Adipocyte (in vitro differentiated cells): ENCODE measurements at regions not wholly inside any gene's neighbourhood (a gene's known extent, or its start where the extent isn't known, plus 50 kb on each side); places are given as distances from the start of the nearest gene placed in this dataset.

Experiments
- DNase-seq: peaks from one replicate; pipeline ENCODE4 v3.0.0-alpha.2; 2015; ENCODE audit warnings: low read depth
- H3K27me3 ChIP-seq: replicated peaks from 2 replicates; pipeline ENCODE4 v1.7.0; 2013; ENCODE audit warnings: mild to moderate bottlenecking, low read length, moderate library complexity; ENCODE audit not compliant: control insufficient read depth, insufficient read depth
- H3K36me3 ChIP-seq: 2 replicates; pipeline ENCODE4 v1.7.0; 2013; ENCODE audit warnings: low read length, mild to moderate bottlenecking, moderate library complexity; ENCODE audit not compliant: control insufficient read depth, insufficient read depth, severe bottlenecking
- H3K4me1 ChIP-seq: 2 replicates; pipeline ENCODE4 v1.7.0; 2013; ENCODE audit warnings: mild to moderate bottlenecking, low read length, moderate library complexity; ENCODE audit not compliant: control insufficient read depth, insufficient read depth
- H3K4me3 ChIP-seq: 2 replicates; pipeline ENCODE4 v1.7.0; 2013; ENCODE audit warnings: mild to moderate bottlenecking, low read length, moderate library complexity
- H3K9ac ChIP-seq: 2 replicates; pipeline ENCODE4 v1.7.0; 2013; ENCODE audit warnings: mild to moderate bottlenecking, low read length, moderate library complexity
- H3K9me3 ChIP-seq: 2 replicates; pipeline ENCODE4 v1.7.0; 2013; ENCODE audit warnings: mild to moderate bottlenecking, low read length, moderate library complexity; ENCODE audit not compliant: control insufficient read depth

DNA sequence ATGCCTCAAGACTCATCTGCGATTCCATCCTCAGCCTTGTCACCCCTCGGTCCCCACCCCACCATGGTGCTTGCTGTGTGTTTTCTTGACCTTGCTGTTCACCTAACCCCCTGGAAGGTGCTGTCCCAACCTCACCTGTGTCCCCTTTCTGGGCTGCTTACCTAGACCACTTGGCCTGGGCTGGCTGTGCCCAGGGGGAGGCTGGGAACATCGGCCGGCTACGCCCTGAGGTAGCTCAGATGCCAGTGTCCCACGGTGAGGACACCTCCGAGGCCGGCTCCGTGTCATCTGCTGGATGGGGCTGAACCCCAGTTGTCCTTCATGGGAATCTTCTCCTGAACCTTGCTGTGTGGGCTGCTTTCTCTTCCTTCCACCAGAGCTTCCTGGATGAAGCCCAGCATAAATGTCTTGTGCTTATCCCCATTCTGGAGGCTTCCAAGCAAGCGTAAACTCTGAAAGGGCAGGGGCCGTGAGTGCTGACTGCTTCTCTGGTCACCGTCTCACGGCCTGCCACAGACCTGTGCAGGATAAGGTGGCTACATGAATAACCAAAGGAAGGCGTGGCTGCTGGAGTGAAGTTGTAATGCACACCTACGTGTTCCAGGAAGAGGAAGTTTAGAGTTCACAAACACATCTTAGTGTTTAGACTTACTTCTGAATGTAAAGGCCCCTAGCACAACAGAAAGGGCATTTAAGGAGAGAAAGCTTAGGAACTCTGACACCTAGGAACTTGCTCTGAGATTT is 724.3 kb downstream of the TBC1D22A start:
- no peaks in the 10 kb centered on the region for H3K4me1 ChIP-seq
- H3K4me3 ChIP-seq: no peak overlapping the region
- no peaks in the 10 kb centered on the region for H3K36me3 ChIP-seq
- no peak for DNase-seq
- no peaks in the 10 kb centered on the region for H3K9me3 ChIP-seq
- H3K27me3 ChIP-seq: peaks cover 14% of the 10 kb centered on the region
- H3K9ac ChIP-seq: no peak overlapping the region

DNA sequence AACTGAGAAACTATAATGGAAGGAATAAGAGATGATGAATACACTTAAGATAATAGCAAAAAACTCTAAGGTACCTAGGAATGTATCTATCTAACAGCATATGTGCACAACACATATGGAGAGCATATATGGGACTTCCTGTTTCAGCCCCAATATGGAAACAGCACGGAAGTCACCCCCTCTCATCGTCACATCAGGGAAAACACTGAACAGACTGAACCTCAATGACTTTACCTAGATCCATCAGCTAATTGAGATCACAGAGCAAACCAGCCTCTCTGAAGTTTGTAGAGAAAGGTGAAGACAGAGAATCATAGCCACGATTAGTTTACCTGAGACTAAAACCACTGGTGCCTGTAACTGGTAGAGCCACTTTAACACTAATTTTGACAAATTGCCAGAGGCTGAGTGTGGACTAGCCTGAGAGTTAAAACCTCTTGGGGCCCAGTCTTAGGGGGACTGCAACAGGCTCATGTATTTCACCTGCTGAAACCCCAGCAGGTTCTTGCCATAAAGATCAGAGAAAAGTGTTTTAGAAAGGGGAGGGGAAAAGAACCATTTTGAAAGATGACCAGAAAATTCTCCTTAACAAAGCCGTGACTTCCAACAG is 722.6 kb downstream of the TBC1D22A start:
- Histone ChIP-seq H3K9me3 (no peaks in the 10 kb centered on the region), H3K36me3 (no peaks in the 10 kb centered on the region), H3K4me3 (no peak overlapping the region), H3K4me1 (no peaks in the 10 kb centered on the region), H3K9ac (no peak overlapping the region), H3K27me3 (peaks cover 14% of the 10 kb centered on the region)
- no peak for DNase-seq

DNA sequence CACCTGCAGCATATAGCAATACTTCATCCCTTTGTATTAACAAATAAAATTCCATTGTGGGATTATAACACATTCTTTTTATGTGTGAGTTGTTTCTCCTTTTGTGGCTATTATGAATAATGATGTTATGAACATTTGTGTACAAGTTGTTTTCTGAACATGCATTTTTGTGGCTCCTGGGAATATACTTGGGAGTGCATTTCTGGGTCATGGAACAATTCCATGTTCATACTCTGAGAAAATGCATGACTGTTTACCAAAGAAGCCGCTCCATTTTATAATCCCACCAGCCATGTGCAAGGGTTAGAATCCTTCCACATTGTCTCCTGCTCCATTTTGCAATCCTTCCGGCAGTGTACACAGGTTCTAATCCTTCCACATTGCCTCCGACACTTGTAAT is 713.8 kb downstream of the TBC1D22A start:
- no peaks in the 10 kb centered on the region for H3K4me1 ChIP-seq
- H3K27me3 ChIP-seq: no peaks in the 10 kb centered on the region
- no peak overlapping the region for H3K9ac ChIP-seq
- no peak overlapping the region for H3K4me3 ChIP-seq
- H3K36me3 ChIP-seq: no peaks in the 10 kb centered on the region
- no peak for DNase-seq
- no peaks in the 10 kb centered on the region for H3K9me3 ChIP-seq

DNA sequence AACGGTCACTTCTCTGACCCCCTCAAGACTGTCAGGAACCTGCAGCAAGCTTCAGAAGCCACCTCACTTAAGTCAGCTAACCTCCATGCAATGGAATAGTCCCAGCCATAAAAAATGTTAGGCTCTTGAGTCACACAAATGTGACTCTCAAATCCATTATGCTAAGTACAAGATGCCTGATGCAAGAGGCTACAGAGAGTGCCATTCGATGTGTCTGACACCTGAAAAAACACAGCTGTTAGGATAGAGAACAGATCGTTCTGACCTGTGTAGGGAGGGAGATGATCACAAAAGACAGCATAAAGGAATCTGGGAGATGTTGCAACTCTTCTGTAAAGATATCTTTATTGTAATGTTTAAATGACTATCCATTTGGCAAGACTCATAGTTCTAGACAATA is 712.4 kb downstream of the TBC1D22A start:
- Histone ChIP-seq H3K9me3 (no peaks in the 10 kb centered on the region), H3K4me3 (no peak overlapping the region), H3K36me3 (no peaks in the 10 kb centered on the region), H3K4me1 (no peaks in the 10 kb centered on the region), H3K9ac (no peak overlapping the region), H3K27me3 (no peaks in the 10 kb centered on the region)
- no peak for DNase-seq

DNA sequence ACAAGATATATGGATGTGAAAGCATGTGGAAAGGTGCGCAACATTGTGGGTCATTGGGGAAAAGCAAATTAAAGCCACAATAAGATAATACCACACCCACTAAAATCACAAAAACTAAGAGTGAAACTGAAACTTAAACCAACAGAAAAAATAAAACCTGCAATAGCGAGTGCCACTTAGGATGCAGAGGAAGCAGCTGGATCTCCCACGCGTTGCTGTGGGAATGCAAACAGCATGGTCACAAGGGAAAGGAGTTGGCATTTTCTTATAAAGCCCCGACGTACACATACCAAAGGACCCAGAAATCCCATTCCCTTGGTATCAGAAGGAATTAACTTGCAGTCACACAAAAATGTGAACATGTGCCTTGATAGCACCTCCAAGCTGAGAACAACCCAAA is 712.0 kb downstream of the TBC1D22A start:
- no peaks in the 10 kb centered on the region for H3K9me3 ChIP-seq
- no peak overlapping the region for H3K9ac ChIP-seq
- no peaks in the 10 kb centered on the region for H3K27me3 ChIP-seq
- no peaks in the 10 kb centered on the region for H3K4me1 ChIP-seq
- H3K36me3 ChIP-seq: no peaks in the 10 kb centered on the region
- no peak overlapping the region for H3K4me3 ChIP-seq
- DNase-seq: no peak

DNA sequence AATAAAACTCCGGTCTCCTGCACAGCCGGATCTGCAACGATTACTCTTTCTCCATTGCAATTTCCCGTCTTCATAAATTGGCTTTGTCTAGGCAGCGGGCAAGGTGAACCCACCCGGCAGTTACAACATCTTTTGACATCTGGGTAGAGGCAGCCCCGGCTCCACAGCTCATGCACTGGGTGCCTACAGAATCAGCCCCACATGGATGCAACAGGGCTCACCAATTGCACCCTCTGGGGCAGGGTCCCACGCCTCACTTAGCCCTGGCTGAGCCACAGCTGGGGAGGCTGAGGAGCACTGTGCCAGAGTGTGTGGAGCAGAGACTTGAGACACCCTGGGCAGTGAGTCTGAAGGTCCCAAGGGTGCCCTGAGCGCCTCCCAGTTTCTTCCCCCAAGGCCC is 710.2 kb downstream of the TBC1D22A start:
- peaks cover 2% of the 10 kb centered on the region for H3K9me3 ChIP-seq
- no peaks in the 10 kb centered on the region for H3K4me1 ChIP-seq
- H3K4me3 ChIP-seq: no peak overlapping the region
- DNase-seq: no peak
- H3K9ac ChIP-seq: no peak overlapping the region
- H3K36me3 ChIP-seq: no peaks in the 10 kb centered on the region
- H3K27me3 ChIP-seq: no peaks in the 10 kb centered on the region

DNA sequence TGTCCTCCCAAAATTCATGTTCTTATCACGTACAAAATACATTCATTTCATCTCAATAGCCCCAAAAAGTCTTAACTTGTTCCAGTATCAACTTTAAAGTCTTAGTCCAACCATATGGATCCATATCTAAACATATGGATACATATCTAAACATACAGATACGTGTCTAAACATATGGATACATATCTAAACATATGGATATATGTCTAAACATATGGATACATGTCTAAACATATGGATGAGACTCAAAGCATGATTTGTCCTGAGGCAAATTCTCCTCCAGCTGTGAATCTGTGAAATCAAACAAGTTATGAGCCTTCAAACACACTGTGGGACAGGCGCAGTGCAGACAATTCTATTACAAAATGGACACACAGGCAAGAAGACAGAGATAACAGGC is 709.0 kb downstream of the TBC1D22A start:
- H3K9me3 ChIP-seq: peaks cover 14% of the 10 kb centered on the region
- no peak overlapping the region for H3K4me3 ChIP-seq
- H3K36me3 ChIP-seq: no peaks in the 10 kb centered on the region
- no peaks in the 10 kb centered on the region for H3K4me1 ChIP-seq
- no peak overlapping the region for H3K9ac ChIP-seq
- DNase-seq: no peak
- H3K27me3 ChIP-seq: no peaks in the 10 kb centered on the region

DNA sequence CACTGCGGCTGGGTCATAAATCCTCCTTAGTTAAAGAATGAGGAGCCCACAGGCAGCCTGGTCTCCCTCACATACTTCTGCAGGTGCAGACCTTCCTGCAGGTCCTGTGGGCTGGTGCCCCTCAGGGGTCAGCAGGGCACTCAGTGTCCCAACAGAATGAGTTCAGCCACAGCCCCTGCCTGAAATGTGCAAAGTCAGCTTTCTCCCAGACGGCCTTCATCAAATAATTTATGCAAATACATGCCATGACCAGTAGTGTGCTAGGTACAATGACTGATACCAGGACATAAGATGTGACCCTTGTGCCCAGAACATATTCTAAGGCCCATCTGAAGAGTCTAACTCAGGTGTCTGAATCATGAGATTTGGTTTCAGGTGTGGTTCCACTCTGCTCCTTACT is 703.4 kb downstream of the TBC1D22A start:
- no peak overlapping the region for H3K4me3 ChIP-seq
- no peaks in the 10 kb centered on the region for H3K36me3 ChIP-seq
- no peaks in the 10 kb centered on the region for H3K27me3 ChIP-seq
- DNase-seq: no peak
- H3K9me3 ChIP-seq: peaks cover 21% of the 10 kb centered on the region
- no peaks in the 10 kb centered on the region for H3K4me1 ChIP-seq
- no peak overlapping the region for H3K9ac ChIP-seq

DNA sequence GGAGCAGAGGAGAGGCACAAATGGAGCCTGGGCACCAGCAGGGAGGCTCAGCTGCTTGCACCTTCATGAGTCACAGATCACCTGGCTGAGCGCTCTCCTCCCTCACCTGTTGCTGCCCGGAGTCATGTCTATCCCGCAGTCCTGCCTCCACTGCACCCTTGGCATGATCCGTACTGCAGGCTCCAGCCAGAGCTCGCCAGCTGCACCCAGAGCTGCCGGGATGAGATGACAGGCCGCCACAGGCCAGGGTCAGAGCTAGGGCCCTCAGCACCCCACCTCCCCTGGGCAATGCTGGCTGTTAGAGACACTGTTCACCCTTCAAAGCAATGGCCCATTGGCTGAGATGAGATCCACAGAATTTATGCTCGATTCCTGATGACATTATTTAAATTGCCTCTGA is 702.8 kb downstream of the TBC1D22A start:
- Histone ChIP-seq H3K9ac (no peak overlapping the region), H3K4me1 (no peaks in the 10 kb centered on the region), H3K9me3 (peaks cover 21% of the 10 kb centered on the region), H3K27me3 (no peaks in the 10 kb centered on the region), H3K36me3 (no peaks in the 10 kb centered on the region), H3K4me3 (no peak overlapping the region)
- DNase-seq: no peak

DNA sequence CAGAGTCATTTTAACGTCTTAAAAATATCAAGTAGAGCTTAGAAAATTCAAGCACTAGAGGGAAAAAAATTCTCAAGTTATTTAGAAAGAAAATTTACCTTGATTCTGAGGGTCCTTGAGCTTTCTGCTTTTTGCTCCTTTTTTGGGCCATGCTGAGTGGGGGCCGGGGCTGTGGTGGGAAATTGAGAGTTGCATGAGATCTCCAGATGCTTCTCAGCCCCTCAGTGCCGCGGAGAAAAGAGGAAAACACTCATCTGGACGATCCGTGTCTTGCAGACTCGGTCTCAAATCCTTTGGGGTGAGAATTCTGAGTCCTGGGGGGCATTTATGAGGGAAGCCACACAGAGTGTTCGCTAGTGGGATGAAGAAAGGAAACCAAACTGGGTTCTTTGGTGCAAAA is 700.8 kb downstream of the TBC1D22A start:
- no peak overlapping the region for H3K4me3 ChIP-seq
- DNase-seq: no peak
- H3K9me3 ChIP-seq: peaks cover 18% of the 10 kb centered on the region
- H3K4me1 ChIP-seq: no peaks in the 10 kb centered on the region
- no peak overlapping the region for H3K9ac ChIP-seq
- H3K27me3 ChIP-seq: no peaks in the 10 kb centered on the region
- H3K36me3 ChIP-seq: no peaks in the 10 kb centered on the region

DNA sequence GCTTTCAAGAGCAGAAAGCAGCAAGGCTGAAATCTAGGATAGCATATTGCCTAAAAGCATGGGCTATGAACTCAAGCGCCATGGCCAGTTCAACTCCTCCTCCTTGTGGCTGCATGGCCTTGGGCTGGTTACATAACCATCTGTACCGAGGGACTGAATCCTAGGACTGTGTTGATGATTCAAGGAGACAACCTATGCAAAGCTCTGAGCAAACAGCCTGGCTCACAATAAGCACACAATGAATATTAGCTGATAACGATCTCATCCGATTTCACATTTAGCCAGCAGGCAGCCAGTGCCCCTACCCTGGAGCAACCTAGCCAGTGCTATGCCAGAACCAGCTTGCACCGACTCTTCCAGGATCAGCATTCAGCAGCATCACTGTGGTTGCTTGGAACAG is 698.4 kb downstream of the TBC1D22A start:
- H3K4me1 ChIP-seq: no peaks in the 10 kb centered on the region
- no peaks in the 10 kb centered on the region for H3K36me3 ChIP-seq
- no peak for DNase-seq
- peaks cover 7% of the 10 kb centered on the region for H3K9me3 ChIP-seq
- H3K27me3 ChIP-seq: no peaks in the 10 kb centered on the region
- H3K9ac ChIP-seq: no peak overlapping the region
- H3K4me3 ChIP-seq: no peak overlapping the region

DNA sequence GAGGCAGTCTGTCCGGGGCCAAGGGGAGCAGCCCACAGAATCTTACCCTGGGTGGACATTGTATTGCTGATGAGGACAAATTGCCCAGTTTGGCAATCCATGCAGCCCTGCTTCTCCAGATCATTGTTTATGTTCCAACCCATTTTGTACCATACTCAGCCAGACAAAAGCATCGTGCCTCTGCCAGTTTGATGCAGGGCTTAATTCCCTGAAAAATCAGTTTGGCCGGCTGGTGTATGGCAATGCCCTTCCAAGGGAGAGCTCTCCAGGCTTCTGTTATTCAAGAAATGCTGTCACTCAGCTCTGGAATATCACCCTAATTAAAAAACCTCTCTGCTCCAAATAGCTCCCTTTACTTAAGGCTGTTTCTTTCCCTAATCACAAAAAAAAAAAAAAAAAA is 697.7 kb downstream of the TBC1D22A start:
- no peak overlapping the region for H3K4me3 ChIP-seq
- DNase-seq: no peak
- H3K9me3 ChIP-seq: peaks cover 8% of the 10 kb centered on the region
- H3K4me1 ChIP-seq: no peaks in the 10 kb centered on the region
- no peaks in the 10 kb centered on the region for H3K36me3 ChIP-seq
- no peak overlapping the region for H3K9ac ChIP-seq
- no peaks in the 10 kb centered on the region for H3K27me3 ChIP-seq
